ENCODE measurements at regions not wholly inside any gene's neighbourhood (a gene's known extent, or its start where the extent isn't known, plus 50 kb on each side); places are given as distances from the start of the nearest gene placed in this dataset.

GRCh38 chr4:125365731-125366130 is 51.0 kb downstream of the FAT4 start:
- Histone ChIP-seq H3K9me3 (no peaks in the 10 kb centered on the region), H3K4me3 (no peak overlapping the region), H3K27me3 (no peaks in the 10 kb centered on the region), H3K36me3 (peaks cover 3% of the 10 kb centered on the region; the same call in 1 of the 2 replicates)
- no peak for DNase-seq

GRCh38 chr4:125368146-125368545 is 53.4 kb downstream of the FAT4 start:
- no peaks in the 10 kb centered on the region for H3K27me3 ChIP-seq
- H3K9me3 ChIP-seq: no peaks in the 10 kb centered on the region
- H3K4me3 ChIP-seq: peak overlapping the region; percentile 11; the same call in 1 of the 2 replicates
- DNase-seq: no peak
- H3K36me3 ChIP-seq: peaks cover 3% of the 10 kb centered on the region; the same call in 1 of the 2 replicates

- Histone ChIP-seq H3K9me3 (no peaks in the 10 kb centered on the region), H3K4me3 (peak overlapping the region; percentile 32), H3K27me3 (no peaks in the 10 kb centered on the region), H3K36me3 (peaks cover 3% of the 10 kb centered on the region; the same call in 1 of the 2 replicates)
- no peak for DNase-seq
These were observed 53.9 kb downstream of the FAT4 start for GRCh38 chr4:125368671-125369081.

GRCh38 chr4:125369098-125369497 is 54.3 kb downstream of the FAT4 start:
- Histone ChIP-seq H3K36me3 (peaks cover 3% of the 10 kb centered on the region; the same call in 1 of the 2 replicates), H3K9me3 (no peaks in the 10 kb centered on the region), H3K27me3 (no peaks in the 10 kb centered on the region), H3K4me3 (peak overlapping the region; percentile 32)
- peak; percentile 26 for DNase-seq

GRCh38 chr4:125370478-125370877 is 55.7 kb downstream of the FAT4 start:
- no peak for DNase-seq
- Histone ChIP-seq H3K27me3 (no peaks in the 10 kb centered on the region), H3K36me3 (peaks cover 3% of the 10 kb centered on the region; the same call in 1 of the 2 replicates), H3K4me3 (no peak overlapping the region), H3K9me3 (no peaks in the 10 kb centered on the region)

- Histone ChIP-seq H3K36me3 (peaks cover 3% of the 10 kb centered on the region), H3K27me3 (no peaks in the 10 kb centered on the region), H3K9me3 (peaks cover 2% of the 10 kb centered on the region), H3K4me3 (no peak overlapping the region)
- no peak for DNase-seq
These were observed 68.2 kb downstream of the FAT4 start for GRCh38 chr4:125382995-125383394.

GRCh38 chr4:125387770-125388169 is 73.0 kb downstream of the FAT4 start:
- Histone ChIP-seq H3K36me3 (peaks cover 3% of the 10 kb centered on the region), H3K27me3 (no peaks in the 10 kb centered on the region), H3K4me3 (no peak overlapping the region), H3K9me3 (peaks cover 6% of the 10 kb centered on the region)
- DNase-seq: no peak

GRCh38 chr4:125388613-125389012 is 73.9 kb downstream of the FAT4 start:
- Histone ChIP-seq H3K36me3 (peaks cover 2% of the 10 kb centered on the region), H3K27me3 (no peaks in the 10 kb centered on the region), H3K9me3 (peaks cover 6% of the 10 kb centered on the region), H3K4me3 (no peak overlapping the region)
- peak; percentile 54 for DNase-seq

GRCh38 chr4:125389713-125390112 is 75.0 kb downstream of the FAT4 start:
- H3K9me3 ChIP-seq: peaks cover 5% of the 10 kb centered on the region; the same call in 1 of the 2 replicates
- no peaks in the 10 kb centered on the region; the same call in 1 of the 2 replicates for H3K36me3 ChIP-seq
- no peak overlapping the region for H3K4me3 ChIP-seq
- H3K27me3 ChIP-seq: no peaks in the 10 kb centered on the region
- no peak for DNase-seq

- Histone ChIP-seq H3K9me3 (peaks cover 5% of the 10 kb centered on the region; the same call in 1 of the 2 replicates), H3K36me3 (no peaks in the 10 kb centered on the region; the same call in 1 of the 2 replicates), H3K27me3 (no peaks in the 10 kb centered on the region), H3K4me3 (no peak overlapping the region)
- peak; percentile 43 for DNase-seq
These were observed 75.4 kb downstream of the FAT4 start for GRCh38 chr4:125390126-125390525.

GRCh38 chr4:125390727-125391126 is 76.0 kb downstream of the FAT4 start:
- Histone ChIP-seq H3K4me3 (no peak overlapping the region), H3K27me3 (no peaks in the 10 kb centered on the region), H3K36me3 (no peaks in the 10 kb centered on the region; the same call in 1 of the 2 replicates), H3K9me3 (peaks cover 5% of the 10 kb centered on the region; the same call in 1 of the 2 replicates)
- no peak for DNase-seq

GRCh38 chr4:125392694-125393093 is 77.9 kb downstream of the FAT4 start:
- H3K36me3 ChIP-seq: no peaks in the 10 kb centered on the region; the same call in 1 of the 2 replicates
- no peak overlapping the region for H3K4me3 ChIP-seq
- H3K27me3 ChIP-seq: no peaks in the 10 kb centered on the region
- H3K9me3 ChIP-seq: peaks cover 5% of the 10 kb centered on the region; the same call in 1 of the 2 replicates
- no peak for DNase-seq

GRCh38 chr4:125393825-125394224 is 79.1 kb downstream of the FAT4 start:
- peaks cover 5% of the 10 kb centered on the region; the same call in 1 of the 2 replicates for H3K9me3 ChIP-seq
- H3K36me3 ChIP-seq: no peaks in the 10 kb centered on the region
- no peak for DNase-seq
- no peak overlapping the region for H3K4me3 ChIP-seq
- no peaks in the 10 kb centered on the region for H3K27me3 ChIP-seq

GRCh38 chr4:125397226-125397625 is 82.5 kb downstream of the FAT4 start:
- no peaks in the 10 kb centered on the region for H3K27me3 ChIP-seq
- no peaks in the 10 kb centered on the region for H3K9me3 ChIP-seq
- H3K4me3 ChIP-seq: no peak overlapping the region
- no peak for DNase-seq
- no peaks in the 10 kb centered on the region for H3K36me3 ChIP-seq

- DNase-seq: no peak
- H3K36me3 ChIP-seq: no peaks in the 10 kb centered on the region
These were observed 83.7 kb downstream of the FAT4 start for GRCh38 chr4:125398263-125399002.

GRCh38 chr4:125400756-125401155 is 86.0 kb downstream of the FAT4 start:
- no peak for DNase-seq
- Histone ChIP-seq H3K27me3 (no peaks in the 10 kb centered on the region), H3K4me3 (no peak overlapping the region), H3K9me3 (no peaks in the 10 kb centered on the region), H3K36me3 (no peaks in the 10 kb centered on the region)

More at GRCh38 chr4:125398263-125399002, 83.7 kb downstream of the FAT4 start:
- H3K4me3 ChIP-seq: no peak overlapping the region
- H3K27me3 ChIP-seq: no peaks in the 10 kb centered on the region
- H3K9me3 ChIP-seq: no peaks in the 10 kb centered on the region

- no peak overlapping the region for H3K4me3 ChIP-seq
- H3K9me3 ChIP-seq: no peaks in the 10 kb centered on the region
- no peaks in the 10 kb centered on the region for H3K36me3 ChIP-seq
- no peak for DNase-seq
- H3K27me3 ChIP-seq: no peaks in the 10 kb centered on the region
These were observed 87.0 kb downstream of the FAT4 start for GRCh38 chr4:125401784-125402183.

GRCh38 chr4:125420526-125420925 is 105.8 kb downstream of the FAT4 start:
- Histone ChIP-seq H3K36me3 (peaks cover 12% of the 10 kb centered on the region), H3K9me3 (no peaks in the 10 kb centered on the region; the same call in none of the 2 replicates), H3K4me3 (no peak overlapping the region), H3K27me3 (no peaks in the 10 kb centered on the region)
- no peak for DNase-seq
